Tibial nerve (tissue), 4 donors: ENCODE measurements at regions not wholly inside any gene's neighbourhood (a gene's known extent, or its start where the extent isn't known, plus 50 kb on each side); places are given as distances from the start of the nearest gene placed in this dataset.

ENCODE experiments used
- DNase-seq, 2 donors: peaks; one replicate each; pipeline ENCODE4 v3.0.0-alpha.2; 2019; ENCODE audit warnings: low spot score in 2 of 2
- H3K27ac ChIP-seq, 4 donors: fragments of 200-600 bp; sonication (generic) in 3 of 4; one replicate each; pipeline ENCODE4 v1.5.1; 2017 to 2019; ENCODE audit warnings: mild to moderate bottlenecking in 1 of 4
- H3K27me3 ChIP-seq, 2 donors: fragments of 200-600 bp; sonication (generic) in 1 of 2; one replicate each; pipeline versions ENCODE4 v1.5.1 to v1.6.0; 2017 to 2019
- H3K36me3 ChIP-seq, 3 donors: fragments of 200-600 bp; sonication (generic); one replicate each; pipeline ENCODE4 v1.5.1; 2018 to 2019
- H3K4me1 ChIP-seq, 4 donors: fragments of 200-600 bp; sonication (generic) in 3 of 4; one replicate each; pipeline ENCODE4 v1.5.1; 2017 to 2019
- H3K4me3 ChIP-seq, 4 donors: fragments of 200-600 bp; sonication (generic) in 3 of 4; one replicate each; pipeline ENCODE4 v1.5.1; 2017 to 2019; ENCODE audit warnings: mild to moderate bottlenecking in 1 of 4, moderate library complexity in 1 of 4
- H3K9me3 ChIP-seq, 4 donors: fragments of 200-600 bp; sonication (generic) in 3 of 4; one replicate each; pipeline ENCODE4 v1.5.1; 2017 to 2019
- CTCF ChIP-seq, 5 experiments: fragments of 200-600 bp in 3 of 5; fragments of 450-650 bp in 2 of 5; sonication (generic) in 3 of 5; IDR thresholded peaks; one replicate each; pipeline ENCODE4 v1.5.1; 2016 to 2019; ENCODE audit warnings: antibody characterized with exemption in 5 of 5, mild to moderate bottlenecking in 3 of 5, moderate library complexity in 2 of 5
- EP300 ChIP-seq, 2 donors: sonication (generic); formaldehyde crosslinking; IDR thresholded peaks; one replicate each; pipeline ENCODE4 v1.6.1; 2017; ENCODE audit warnings: antibody characterized with exemption in 2 of 2, mild to moderate bottlenecking in 1 of 2
- POLR2A ChIP-seq, 2 donors: fragments of 450-650 bp; IDR thresholded peaks; one replicate each; pipeline ENCODE4 v1.6.1; 2017; ENCODE audit warnings: antibody characterized with exemption in 2 of 2, mild to moderate bottlenecking in 2 of 2, moderate library complexity in 2 of 2
- WGBS, 2 donors: methylation state at CpG; one replicate each; pipeline ENCODE4 v1.1.5; 2018; 5-methylcytosine and 5-hydroxymethylcytosine counted together

- WGBS, 2 donors = 67 to 68% methylated on average over 5 to 7 of the region's 7 CpGs
- Histone ChIP-seq H3K27me3 (no peaks in the 10 kb centered on the region), H3K4me3 (no peak overlapping the region), H3K36me3 (no peaks in the 10 kb centered on the region), H3K27ac (no peak overlapping the region), H3K9me3 (no peaks in the 10 kb centered on the region), H3K4me1 (no peaks in the 10 kb centered on the region)
- no peak for DNase-seq
- TF ChIP-seq CTCF (IDR thresholded peaks at IDR 0.05) = no peak
- TF ChIP-seq POLR2A (IDR thresholded peaks at IDR 0.05) = no peak
- TF ChIP-seq EP300 (IDR thresholded peaks at IDR 0.05) = no peak
Measured at GRCh38 chr2:122070241-122070731, 314.8 kb downstream of the TSN start.

DNA sequence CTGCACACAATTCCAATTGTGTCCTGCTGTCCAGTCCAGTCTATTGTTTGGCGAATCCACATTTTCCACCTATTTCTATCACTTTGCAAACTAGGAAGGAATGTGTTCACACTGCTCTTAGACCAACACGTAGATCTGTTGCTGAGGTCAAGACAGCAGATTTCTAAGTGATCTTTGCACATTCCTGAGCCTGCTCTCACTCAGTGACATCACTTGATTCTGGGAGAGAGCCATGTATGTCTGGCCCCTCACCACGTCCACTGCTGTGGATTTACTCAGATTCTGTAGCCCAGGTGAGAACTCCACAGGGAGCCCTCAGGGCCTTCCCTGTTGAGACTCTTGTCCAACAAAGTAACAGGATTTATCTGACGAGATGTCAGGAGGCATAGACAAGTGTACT lies 317.2 kb downstream of the TSN start:
- DNase-seq = no peak
- TF ChIP-seq EP300 (IDR thresholded peaks at IDR 0.05) (no peak), CTCF (IDR thresholded peaks at IDR 0.05) (no peak), POLR2A (IDR thresholded peaks at IDR 0.05) (no peak)
- WGBS, 2 donors = 46 to 57% methylated on average over 4 of the region's 4 CpGs
- H3K27ac ChIP-seq = no peak overlapping the region
- H3K36me3 ChIP-seq = no peaks in the 10 kb centered on the region
- H3K27me3 ChIP-seq = no peaks in the 10 kb centered on the region
- no peak overlapping the region for H3K4me3 ChIP-seq
- no peaks in the 10 kb centered on the region for H3K9me3 ChIP-seq
- no peaks in the 10 kb centered on the region for H3K4me1 ChIP-seq

GRCh38 chr2:122074201-122074600 lies 318.8 kb downstream of the TSN start:
- Histone ChIP-seq H3K36me3 (no peaks in the 10 kb centered on the region), H3K4me1 (no peaks in the 10 kb centered on the region), H3K9me3 (no peaks in the 10 kb centered on the region), H3K27ac (no peak overlapping the region), H3K27me3 (no peaks in the 10 kb centered on the region), H3K4me3 (no peak overlapping the region)
- no peak for TF ChIP-seq CTCF (IDR thresholded peaks at IDR 0.05)
- TF ChIP-seq POLR2A (IDR thresholded peaks at IDR 0.05) = no peak
- TF ChIP-seq EP300 (IDR thresholded peaks at IDR 0.05) = no peak
- DNase-seq = no peak
- 68 to 81% methylated on average over 4 of the region's 4 CpGs for WGBS, 2 donors

GRCh38 chr2:122075381-122075780 lies 319.9 kb downstream of the TSN start:
- Histone ChIP-seq H3K4me3 (no peak overlapping the region), H3K36me3 (no peaks in the 10 kb centered on the region), H3K27me3 (no peaks in the 10 kb centered on the region), H3K9me3 (no peaks in the 10 kb centered on the region), H3K4me1 (no peaks in the 10 kb centered on the region), H3K27ac (no peak overlapping the region)
- TF ChIP-seq CTCF (IDR thresholded peaks at IDR 0.05) = no peak
- no peak for TF ChIP-seq POLR2A (IDR thresholded peaks at IDR 0.05)
- TF ChIP-seq EP300 (IDR thresholded peaks at IDR 0.05) = no peak
- no peak for DNase-seq
- WGBS, 2 donors = 68 to 71% methylated on average over 4 of the region's 4 CpGs

- WGBS, 2 donors = 96 to 98% methylated on average over 3 of the region's 3 CpGs
- Histone ChIP-seq H3K9me3 (no peaks in the 10 kb centered on the region), H3K36me3 (no peaks in the 10 kb centered on the region), H3K27ac (no peak overlapping the region), H3K27me3 (no peaks in the 10 kb centered on the region), H3K4me3 (no peak overlapping the region), H3K4me1 (no peaks in the 10 kb centered on the region)
- no peak for DNase-seq
- TF ChIP-seq POLR2A (IDR thresholded peaks at IDR 0.05) = no peak
- TF ChIP-seq EP300 (IDR thresholded peaks at IDR 0.05) = no peak
- no peak for TF ChIP-seq CTCF (IDR thresholded peaks at IDR 0.05)
Measured at GRCh38 chr2:122077114-122077513, 321.7 kb downstream of the TSN start.
